ENCODE measurements at regions not wholly inside any gene's neighbourhood (a gene's known extent, or its start where the extent isn't known, plus 50 kb on each side); places are given as distances from the start of the nearest gene placed in this dataset.

DNA sequence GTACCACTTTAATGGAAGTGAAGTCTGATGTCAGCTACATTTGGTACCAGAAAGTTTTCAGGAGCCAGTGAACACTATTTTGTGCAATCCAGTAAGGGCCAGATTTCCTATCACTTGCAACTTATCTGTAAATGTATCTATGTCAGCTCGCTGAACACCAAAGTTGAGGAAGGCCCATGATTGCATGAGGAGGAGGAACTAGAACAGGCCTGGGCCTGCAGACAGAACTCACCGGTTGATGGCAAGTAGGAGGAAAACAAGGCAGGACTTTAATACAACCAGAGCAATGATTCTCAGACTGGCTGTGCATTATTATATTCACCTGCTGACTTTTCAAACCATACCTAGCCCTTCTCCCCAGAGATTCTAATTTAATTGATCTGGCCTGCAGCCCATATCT is 540.2 kb downstream of the CETN3 start:
- TF ChIP-seq POLR2A (IDR thresholded peaks at IDR 0.05) (no peak), EP300 (IDR thresholded peaks at IDR 0.05) (no peak)
- TF ChIP-seq, protein P1, sequence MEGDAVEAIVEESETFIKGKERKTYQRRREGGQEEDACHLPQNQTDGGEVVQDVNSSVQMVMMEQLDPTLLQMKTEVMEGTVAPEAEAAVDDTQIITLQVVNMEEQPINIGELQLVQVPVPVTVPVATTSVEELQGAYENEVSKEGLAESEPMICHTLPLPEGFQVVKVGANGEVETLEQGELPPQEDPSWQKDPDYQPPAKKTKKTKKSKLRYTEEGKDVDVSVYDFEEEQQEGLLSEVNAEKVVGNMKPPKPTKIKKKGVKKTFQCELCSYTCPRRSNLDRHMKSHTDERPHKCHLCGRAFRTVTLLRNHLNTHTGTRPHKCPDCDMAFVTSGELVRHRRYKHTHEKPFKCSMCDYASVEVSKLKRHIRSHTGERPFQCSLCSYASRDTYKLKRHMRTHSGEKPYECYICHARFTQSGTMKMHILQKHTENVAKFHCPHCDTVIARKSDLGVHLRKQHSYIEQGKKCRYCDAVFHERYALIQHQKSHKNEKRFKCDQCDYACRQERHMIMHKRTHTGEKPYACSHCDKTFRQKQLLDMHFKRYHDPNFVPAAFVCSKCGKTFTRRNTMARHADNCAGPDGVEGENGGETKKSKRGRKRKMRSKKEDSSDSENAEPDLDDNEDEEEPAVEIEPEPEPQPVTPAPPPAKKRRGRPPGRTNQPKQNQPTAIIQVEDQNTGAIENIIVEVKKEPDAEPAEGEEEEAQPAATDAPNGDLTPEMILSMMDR (IDR thresholded peaks at IDR 0.05) = no peak
